SU-DHL-6 (cell line): ENCODE measurements at regions not wholly inside any gene's neighbourhood (a gene's known extent, or its start where the extent isn't known, plus 50 kb on each side); places are given as distances from the start of the nearest gene placed in this dataset.

Experiments used
- EZH2phosphoT487 ChIP-seq: fragments of 200-600 bp; sonication (generic), shearing (Covaris generic); conservative IDR thresholded peaks from 2 replicates; pipeline ENCODE4 v1.6.1; 2018; ENCODE audit warnings: mild to moderate bottlenecking, antibody characterized with exemption, low read length, moderate library complexity, mixed read lengths
- TF ChIP-seq, protein P1 (sequence below): fragments of 200-600 bp; sonication (generic); IDR thresholded peaks from one replicate; pipeline ENCODE4 v1.5.1; 2017; ENCODE audit warnings: antibody characterized with exemption, mild to moderate bottlenecking, low read length, moderate library complexity; ENCODE audit not compliant: insufficient read depth, poor library complexity, severe bottlenecking

DNA sequence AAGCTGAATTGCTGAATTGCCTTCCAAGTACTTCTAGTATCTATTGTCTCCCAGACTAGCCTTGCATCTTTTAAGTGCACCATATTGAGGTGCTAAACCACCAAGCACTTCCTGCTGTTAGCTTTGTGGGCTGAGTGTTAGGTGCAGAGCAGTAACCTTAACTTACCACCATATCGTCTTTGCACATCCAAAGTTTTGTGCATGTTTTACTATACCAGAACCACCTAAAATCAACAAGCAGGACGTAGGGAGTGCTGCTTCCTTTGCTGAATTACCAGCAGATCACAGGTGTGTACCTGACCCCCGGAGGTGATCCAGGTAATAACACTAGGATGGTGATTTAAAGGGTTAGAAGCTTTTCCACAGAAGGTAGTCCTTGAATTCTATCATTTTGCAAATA, 359.9 kb upstream of the HNRNPA3 start:
- TF ChIP-seq, protein P1, sequence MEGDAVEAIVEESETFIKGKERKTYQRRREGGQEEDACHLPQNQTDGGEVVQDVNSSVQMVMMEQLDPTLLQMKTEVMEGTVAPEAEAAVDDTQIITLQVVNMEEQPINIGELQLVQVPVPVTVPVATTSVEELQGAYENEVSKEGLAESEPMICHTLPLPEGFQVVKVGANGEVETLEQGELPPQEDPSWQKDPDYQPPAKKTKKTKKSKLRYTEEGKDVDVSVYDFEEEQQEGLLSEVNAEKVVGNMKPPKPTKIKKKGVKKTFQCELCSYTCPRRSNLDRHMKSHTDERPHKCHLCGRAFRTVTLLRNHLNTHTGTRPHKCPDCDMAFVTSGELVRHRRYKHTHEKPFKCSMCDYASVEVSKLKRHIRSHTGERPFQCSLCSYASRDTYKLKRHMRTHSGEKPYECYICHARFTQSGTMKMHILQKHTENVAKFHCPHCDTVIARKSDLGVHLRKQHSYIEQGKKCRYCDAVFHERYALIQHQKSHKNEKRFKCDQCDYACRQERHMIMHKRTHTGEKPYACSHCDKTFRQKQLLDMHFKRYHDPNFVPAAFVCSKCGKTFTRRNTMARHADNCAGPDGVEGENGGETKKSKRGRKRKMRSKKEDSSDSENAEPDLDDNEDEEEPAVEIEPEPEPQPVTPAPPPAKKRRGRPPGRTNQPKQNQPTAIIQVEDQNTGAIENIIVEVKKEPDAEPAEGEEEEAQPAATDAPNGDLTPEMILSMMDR, result no peak
- no peak for TF ChIP-seq EZH2phosphoT487
